ENCODE measurements at regions not wholly inside any gene's neighbourhood (a gene's known extent, or its start where the extent isn't known, plus 50 kb on each side); places are given as distances from the start of the nearest gene placed in this dataset.

DNA sequence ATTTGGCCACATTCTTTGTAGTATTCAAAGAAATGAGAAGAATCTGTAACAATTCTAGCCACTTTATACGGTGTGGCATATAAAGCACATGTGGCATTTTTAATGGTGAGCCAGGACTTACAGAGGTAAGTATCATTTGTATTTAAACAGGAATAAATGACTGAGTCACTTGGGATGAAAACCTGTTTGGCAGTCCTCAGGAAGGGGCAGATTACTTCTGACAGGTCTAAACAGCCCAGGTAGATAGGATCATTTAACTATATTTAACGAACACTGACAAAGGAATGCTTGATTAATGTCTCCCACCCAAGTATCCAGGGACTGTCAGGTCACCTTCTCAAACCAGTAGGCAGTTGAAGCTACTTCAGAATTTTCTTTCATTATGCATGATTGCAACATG lies 241.5 kb upstream of the SATB1 start:
- DNase-seq, result no peak

DNA sequence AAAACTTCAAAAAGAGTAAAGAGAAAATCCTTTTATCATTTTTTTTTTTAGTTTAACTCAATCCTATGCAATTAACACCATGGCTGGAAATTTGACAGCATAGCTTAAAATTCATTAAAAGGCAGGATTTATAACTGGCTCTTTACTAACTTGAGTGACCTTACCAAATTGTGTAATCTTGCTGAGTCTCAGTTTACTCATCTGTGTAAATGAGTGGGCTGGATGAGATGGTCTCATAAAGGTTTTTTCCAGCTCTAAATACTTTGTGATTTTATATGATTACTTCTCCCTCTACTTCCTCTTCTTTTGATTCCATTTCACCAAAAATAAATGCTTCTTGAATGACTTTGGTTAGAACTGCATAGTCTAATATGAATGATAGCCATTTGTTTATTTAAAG lies 234.9 kb upstream of the SATB1 start:
- DNase-seq, result no peak

DNA sequence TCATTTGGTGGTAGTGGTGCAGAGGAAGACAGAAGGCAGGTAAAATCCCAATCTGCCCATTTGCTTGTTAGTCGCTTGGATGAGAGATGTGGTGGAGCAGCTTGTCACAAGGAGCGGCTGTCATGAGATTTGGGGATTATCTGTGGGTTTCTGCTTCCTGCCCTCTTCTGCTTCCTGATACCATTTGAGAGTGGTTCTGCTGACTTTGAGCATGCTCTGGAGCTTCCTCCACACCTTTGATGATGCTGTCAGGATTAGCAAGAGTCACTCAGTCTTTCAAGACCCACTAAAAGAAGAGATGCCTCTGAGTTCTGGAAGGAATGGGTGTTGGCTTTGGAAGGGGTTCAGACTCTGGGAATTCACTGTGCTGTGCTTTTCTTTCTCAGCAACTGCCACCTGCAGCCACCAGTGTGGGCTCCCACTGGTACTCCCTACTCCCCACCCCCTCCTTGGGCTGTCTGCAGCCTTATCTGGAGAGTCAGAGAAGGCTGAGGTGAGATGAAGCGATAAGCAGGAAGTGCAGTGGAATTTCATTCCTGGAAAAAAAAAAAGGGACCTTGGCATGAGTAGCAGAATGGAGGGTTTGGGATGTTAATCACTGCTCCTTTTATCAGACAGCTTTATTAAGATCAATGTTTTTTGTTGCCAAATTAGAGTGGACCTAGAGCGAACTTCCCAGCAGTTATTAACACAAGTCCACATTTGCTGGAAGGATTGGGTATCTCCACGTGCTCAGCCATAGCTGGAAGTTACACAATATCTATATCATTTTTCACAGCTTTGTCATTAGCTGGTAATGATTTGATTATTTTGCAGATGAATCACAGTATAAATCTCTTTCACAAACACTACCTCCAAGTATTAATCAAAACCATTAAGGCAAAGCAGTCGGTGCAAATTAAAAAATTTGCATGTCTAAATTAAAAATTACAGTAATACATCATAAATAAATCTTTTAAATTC lies 233.0 kb upstream of the SATB1 start:
- no peak for DNase-seq

DNA sequence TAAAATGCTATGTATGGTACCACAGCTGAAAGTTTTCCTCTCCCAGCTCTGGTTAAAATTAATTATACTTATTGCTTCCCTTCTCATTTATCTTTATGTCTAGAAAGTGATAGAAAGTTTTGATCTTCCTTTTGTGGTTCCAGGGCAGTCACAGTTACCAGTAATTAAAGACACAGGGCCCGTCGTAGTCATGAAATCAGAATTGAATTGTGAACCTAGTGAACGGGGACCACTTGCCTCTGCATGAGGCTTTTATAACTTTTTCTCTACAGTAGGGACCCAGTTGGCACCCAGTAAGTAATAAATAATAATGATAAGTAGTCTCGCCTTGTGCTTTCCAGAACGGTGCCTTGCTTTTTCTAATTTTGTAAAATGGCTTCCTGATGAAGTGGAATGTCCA lies 231.7 kb upstream of the SATB1 start:
- DNase-seq, result no peak

DNA sequence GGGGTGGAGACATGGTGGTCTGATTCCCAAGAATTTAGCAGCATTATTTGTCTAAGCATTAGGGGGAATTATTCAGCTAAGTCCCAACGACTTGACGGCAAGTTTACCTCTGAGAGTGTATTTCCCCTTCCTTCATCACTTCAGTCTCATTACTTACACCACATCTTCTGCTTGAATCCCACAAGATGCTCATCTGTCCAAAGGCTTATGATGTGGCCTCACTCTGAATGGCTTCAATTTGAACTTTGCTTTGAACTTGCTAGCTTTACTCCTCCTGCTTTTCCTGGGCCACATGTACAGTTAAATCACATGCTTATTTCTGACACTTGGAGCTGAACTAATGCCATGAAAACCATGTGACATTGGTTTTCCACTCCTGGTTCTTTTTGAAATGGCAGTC lies 231.3 kb upstream of the SATB1 start:
- DNase-seq, result no peak

DNA sequence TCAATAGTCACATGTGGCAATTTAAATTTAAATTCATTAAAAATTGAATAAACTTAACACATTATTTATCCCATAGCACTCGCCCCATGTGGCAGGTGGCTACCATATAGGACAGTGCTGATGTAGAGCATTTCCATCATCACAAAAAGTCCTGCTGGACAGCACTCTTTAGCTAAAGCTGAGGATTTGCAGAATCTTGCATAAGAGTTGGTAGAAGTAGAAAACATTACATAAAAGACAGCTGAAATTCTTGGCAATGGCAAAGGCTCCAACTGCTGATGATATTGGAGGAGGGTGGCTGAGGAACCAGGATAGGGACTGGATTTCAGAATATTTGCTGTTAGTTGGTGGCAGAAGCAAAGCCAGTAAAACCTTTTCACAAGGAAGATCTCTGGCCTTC lies 230.7 kb upstream of the SATB1 start:
- no peak for DNase-seq

DNA sequence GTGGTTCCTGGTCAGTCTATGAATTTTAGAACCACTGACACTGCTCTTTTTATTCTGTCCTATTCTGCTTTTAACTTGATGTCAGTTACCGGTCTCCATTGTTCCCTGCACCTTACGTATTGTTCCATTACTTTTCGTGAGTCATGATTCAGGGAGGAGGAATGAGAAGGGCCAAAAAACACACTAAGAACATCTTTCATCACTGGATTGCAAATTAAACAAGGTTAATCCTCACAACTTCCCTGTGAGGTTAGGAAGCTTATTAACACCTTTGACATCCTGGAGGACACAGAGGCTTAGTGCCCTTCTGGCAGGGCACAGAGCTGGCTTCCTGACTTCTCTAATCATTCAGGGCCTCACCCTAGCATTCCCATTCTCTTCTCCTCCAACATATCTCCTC lies 227.6 kb upstream of the SATB1 start:
- DNase-seq, result no peak

DNA sequence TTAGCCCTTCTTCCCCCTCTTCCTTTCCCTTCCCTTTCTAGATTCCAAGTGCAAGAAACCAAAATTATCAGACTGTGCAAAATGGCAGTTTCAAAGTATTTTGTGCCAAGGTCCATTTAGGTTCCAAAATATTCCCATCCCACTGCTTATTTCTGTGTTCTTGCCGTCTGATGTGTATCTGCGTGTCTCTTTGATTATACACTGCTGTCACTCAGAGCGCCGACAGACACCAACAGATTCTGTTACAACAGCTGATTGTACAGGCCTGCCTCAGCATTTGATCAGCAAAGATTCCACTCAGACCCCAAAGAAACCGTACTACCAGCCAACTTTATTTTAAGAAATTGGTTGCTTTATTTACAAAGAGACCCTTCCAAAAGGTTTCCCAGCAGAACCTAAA lies 225.6 kb upstream of the SATB1 start:
- DNase-seq, result no peak

DNA sequence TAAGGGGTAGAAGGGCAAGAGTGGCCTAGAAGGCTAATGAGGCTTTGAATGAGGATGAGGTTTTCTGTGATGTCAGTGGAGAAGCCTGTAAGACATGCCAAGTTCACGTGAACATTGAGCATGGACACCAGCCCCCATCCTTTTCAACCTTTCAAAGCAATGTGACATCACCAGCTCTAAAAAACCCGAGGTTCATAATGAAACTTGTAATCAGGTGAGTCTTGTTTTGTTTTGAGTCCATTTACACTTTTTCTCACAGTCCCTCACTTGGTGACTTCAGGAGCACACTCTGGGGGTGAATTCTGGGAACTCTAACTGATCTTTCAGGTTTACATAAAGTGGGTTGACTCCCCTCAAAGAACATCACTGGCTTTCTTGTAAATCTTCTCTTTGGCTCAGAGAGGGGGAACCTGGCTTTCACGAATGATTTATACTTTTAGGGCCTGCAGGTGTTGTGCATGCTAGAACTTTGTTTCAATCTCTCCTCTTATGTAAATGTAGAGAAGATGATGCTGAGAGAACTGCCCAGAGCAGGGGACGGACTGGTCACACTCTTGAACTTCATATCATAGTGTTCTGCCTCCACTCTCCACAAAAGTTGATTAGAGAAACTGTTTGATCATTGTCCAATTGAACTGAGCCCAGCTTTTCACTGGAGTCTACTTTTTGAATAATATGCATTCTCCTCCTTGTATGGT lies 224.7 kb upstream of the SATB1 start:
- DNase-seq, result no peak

DNA sequence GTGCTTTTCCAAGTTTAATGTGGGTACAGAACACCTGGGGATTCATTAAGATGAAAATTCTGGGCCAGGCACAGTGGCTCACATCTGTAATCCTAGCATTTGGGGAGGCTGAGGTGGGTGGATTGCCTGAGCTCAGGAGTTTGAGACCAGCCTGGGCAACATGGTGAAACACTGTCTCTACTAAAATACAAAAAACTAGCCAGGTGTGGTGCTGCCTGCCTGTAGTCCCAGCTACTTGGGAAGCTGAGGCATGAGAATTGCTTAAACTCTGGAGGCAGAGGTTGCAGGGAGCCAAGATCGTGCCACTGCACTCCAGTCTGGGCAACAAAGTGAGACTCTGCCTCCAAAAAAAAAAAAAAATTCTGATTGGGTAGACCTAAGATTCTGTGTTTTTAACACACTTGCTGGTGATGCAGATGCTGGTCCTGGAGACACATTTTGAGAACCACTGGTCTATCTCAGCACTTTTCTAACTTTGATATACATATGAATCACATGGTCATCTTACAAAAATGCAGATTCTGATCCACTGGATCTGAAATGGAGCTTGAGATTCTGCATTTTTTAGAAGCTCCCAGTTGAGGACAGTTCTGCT lies 223.8 kb upstream of the SATB1 start:
- DNase-seq, result no peak

DNA sequence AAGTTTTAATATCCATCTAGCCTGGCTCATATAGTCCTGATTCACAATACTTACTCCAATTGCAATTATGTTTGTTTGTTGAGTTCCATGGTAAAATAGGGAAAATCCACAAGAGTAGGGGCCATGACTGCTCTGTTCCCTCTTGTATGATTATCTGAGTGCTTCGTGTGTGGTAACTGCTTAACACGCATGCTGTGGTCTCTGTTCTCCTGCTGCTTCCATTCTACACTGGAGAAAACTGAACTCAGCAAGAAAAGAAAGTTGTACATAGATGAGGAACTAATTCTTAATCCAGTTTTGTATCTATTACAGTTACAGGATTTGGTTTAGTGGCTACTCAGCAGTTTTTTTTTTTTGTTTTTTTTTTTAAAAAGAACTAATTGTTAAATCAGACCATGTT lies 223.0 kb upstream of the SATB1 start:
- no peak for DNase-seq

DNA sequence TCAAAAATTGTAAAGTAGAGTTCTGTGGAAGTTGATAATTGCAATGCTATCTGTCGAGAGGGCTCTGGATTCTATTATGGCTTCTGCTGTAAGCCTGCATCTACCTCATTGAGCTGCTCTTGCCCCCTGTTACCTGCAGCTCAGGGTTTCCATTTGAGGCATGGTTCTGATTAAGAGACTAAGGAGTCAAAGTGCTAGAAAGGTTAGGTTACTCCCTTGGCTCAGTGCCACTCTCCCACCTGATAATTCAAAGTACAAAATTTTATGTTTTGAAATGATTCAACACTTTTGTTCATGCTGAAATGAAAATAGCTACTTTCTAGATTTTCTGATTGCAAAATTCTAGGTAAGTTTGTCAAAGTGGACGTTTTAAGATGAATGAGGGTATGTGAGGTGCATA lies 220.5 kb upstream of the SATB1 start:
- no peak for DNase-seq

DNA sequence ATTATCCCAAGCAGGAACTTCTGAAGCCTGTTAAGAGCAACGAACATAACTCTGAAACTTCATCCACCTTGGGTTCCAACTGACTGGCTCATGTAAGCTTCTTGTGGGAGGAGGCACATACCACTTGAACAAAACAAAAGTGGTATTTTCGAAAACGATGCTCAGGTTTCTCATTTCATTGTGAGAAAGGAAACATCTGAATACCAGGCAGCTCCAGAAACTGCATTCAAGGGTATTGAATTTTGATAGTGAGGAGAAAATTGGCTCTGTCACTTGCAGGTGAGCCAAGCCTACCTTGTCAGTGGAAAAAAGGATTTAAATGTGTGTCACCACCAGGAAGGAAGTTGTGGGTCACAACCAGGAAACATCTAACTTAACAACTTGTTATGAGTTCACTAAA lies 218.1 kb upstream of the SATB1 start:
- DNase-seq, result no peak

DNA sequence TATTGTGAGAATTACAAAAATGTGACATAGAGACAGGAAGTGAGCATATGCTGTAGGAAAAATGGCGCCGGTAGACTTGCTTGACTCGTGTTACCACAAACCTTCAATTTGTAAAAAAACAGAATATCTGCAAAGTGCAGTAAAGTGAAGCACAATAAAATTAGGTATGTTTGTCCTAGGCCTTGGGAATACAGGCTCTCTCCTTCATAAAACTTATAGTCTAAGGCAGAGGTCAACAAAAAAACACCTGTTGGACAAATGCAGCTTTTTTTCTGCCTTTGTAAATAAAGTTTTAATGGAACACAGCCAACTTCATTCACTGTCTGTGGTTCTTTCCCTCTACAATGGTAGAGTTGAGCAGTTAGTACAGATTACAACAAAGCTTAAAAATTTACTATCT lies 216.8 kb upstream of the SATB1 start:
- no peak for DNase-seq

DNA sequence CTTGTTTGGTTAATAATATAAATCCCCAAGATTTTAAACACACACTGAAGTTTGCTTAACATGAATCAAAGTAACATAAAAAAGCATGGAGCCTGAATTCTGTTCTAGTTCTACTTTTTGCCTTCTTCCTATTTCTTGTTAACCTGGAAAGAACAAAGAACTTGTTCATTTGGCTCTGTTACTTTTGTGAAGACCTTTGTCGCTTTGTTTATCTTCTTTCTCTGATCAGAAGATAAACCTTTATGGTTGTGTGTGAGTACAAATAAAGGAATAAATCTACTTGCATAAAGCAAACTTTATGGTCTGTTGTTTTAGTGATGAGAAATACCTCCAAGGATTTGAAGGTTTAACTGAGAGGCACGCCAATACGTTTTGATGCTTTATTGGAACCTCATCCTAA lies 210.1 kb upstream of the SATB1 start:
- no peak for DNase-seq

DNA sequence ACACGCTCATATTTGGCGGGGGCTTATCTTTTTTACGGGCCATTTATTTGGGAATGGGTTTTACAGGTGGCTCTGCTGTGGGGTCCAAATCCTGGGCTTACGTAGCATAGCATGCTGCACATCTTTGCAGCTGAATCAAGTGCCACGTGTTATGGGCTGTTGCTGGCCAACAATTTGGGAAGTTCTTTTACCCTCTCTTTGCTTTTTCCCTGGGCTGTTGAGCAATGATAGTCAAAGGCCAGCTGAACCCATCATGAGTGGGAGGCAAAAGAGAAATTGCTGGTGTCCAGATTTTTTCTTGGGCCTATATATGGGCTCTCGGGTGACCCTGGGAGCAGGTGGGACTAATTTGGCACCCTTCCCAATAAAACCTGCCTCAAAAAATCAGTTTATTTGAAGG lies 209.3 kb upstream of the SATB1 start:
- DNase-seq, result no peak

DNA sequence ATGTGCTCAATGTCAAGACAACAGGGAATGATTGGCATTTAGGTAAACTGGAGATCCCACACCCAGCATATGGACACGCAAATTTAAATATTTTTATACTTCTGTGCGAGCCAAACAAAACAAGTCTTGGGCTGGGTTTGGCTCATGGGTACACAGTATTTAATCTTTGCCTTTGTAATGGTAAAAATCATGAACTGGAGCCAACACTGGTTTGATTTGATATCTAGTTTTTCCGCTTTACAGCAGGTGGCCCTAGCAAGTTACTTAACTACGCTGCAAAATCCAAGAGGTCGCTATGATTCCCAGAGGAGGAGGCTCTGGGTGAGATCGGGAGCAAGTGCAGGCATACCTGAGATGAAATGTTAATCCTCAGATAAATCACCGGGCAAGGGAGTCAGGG lies 207.9 kb upstream of the SATB1 start:
- DNase-seq, result no peak

DNA sequence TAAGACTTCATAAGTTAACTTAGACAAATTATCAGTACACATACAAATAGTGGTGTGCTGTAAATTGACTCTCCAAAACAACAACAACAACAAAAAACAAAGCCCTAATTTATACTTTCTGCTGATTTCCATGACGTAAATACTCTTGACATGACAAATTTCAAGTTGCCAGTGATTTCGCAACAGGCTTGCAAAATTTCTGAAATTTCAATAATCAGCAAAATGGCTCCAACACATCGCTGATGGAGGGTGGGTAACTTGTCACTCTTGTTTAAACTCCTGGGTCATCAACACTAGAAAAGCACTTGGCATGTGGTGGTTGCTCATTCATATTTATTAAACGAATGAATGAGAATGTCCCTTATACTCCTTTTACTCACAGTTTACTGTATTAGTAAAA lies 205.2 kb upstream of the SATB1 start:
- DNase-seq, result no peak

DNA sequence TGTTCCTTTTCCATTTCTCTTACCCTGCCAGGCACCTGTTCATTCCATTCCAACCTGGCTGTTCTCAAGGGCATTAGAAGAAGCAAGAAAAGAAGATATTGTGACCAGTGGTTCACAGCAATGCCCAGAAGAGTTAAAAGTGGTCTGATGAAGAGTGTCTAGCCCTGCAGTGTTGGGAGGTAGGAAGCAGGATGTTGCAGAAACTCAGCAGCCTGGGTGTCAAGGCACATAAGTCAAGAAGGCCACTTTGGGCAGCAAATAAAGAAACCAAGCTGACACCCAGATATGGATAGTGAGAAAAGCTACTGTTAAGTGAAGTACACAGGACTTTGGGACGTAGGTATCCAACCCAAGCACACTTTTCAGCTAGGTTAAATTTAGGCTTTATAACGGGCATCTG lies 199.9 kb upstream of the SATB1 start:
- no peak for DNase-seq

DNA sequence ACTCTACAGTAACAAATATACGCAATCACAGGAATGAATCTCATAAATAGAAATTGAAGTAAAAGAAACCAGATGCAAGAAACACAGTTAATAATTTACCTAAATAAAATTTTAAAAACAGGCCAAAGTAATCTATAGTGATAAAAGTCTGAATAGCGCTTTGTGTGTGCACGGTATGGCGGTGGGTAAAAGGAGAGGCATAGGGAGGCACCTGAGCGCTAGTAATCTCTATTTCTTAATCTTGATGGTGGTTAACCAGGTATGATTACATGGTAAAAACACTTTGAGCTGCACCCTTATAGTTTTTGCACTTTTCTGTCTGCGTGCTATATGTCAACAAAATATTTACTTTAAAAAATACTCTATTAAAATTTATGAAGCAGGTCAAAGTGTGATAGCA lies 198.1 kb upstream of the SATB1 start:
- DNase-seq, result no peak

DNA sequence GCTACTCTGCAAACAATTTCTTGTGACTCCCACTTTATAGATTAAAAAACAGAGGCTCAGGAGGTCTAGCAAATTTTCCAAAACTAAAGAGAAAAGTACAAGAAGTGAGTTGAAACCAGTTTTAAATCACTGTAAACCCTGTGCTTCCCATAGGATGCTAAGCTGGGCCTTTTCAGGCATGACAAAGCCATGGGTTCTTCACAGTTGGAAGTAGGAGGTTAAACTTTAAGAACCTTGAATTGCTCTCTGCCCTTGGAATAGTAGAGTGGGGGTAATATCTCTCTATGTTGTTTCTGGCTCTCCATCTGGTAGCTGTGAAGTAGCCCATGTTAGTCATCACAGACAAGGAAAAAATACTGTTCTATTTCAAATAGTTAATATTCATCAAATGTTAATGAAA lies 193.6 kb upstream of the SATB1 start:
- DNase-seq, result no peak

DNA sequence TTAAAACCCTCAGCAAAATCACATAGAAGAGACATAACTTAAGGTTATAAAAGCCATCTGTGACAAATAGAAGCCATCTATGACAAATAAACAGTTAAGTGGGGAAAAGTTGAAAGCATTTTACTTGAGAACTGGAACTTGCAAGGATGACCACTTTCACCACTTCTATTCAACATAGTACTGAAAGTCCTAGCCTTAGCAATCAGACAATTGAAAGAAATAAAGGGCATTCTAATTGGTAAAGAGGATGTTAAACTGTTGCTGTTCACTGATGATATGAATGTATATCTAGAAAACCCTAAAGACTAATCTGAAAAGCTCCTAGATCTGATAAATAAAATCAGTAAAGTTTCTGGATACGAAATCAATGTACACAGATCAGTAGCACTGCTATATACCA lies 186.9 kb upstream of the SATB1 start:
- no peak for DNase-seq

DNA sequence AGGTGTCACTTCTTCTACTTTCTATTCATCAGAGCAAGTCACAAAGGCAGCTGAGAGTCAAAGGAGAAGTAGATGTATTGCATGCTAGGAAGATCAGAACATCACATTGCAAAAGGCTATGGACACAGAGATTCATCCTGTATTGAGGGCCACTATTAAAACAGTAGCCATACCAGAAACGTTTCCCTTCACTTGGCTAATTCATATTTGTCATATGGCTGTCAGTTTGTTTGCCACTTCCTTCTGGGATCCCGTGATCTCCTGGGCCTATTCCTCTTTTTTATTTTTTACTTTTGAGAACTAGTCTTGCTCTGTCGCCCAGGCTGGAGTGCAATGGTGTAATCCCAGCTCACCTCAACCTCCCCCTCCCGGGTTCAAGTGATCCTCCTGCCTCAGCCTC lies 184.0 kb upstream of the SATB1 start:
- DNase-seq, result no peak

DNA sequence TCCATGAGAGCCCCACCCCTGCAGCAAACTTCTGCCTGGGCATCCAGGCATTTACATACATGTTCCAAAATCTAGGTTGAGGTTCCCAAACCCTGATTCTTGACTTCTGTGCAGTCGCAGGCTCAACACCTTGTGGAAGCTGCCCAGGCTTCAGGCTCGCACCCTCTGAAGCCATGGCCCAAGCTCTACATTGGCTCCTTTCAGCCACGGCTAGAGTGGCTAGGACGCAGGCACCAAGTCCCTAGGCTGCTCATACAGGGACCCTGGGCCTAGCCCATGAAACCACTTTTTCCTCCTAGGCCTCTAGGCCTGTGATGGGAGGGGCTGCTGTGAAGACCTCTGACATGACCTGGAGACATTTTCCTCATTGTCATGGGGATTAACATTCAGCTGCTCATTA lies 172.8 kb upstream of the SATB1 start:
- no peak for DNase-seq

Measured in SW 1271 (cell line).